HG03045 (cell line): ENCODE measurements at regions not wholly inside any gene's neighbourhood (a gene's known extent, or its start where the extent isn't known, plus 50 kb on each side); places are given as distances from the start of the nearest gene placed in this dataset.
"Not testable (repeated sequence)": the region's sequence is repeated elsewhere in the genome, so short reads cannot be mapped to it uniquely, and the experiment has no call there.

Experiments
- ATAC-seq: cut with Tn5 transposase; IDR thresholded peaks from one replicate; pipeline ENCODE4 v1.9.1; 2021; ENCODE audit warnings: mild to moderate bottlenecking, moderate library complexity; ENCODE audit not compliant: unreplicated experiment

DNA sequence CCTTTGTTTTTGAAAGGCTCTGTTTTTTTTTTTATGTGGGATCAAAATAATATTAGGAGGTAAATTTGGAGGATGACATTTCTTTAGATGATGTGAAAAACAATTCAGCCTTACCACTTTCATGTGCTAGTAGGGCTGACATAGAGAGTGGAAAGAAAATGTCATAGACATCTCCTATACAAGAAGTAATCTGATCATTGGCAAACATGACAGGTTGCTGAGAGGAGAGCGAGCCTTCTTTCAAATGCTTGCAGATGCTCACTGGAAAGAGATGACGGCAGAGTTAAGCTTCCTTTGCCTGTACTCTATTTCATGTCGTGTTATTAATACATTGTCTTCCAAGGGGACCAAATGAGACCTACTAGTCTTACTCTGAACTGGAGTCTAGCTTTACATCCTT lies 160.1 kb upstream of the DAP start:
- no peak for ATAC-seq

DNA sequence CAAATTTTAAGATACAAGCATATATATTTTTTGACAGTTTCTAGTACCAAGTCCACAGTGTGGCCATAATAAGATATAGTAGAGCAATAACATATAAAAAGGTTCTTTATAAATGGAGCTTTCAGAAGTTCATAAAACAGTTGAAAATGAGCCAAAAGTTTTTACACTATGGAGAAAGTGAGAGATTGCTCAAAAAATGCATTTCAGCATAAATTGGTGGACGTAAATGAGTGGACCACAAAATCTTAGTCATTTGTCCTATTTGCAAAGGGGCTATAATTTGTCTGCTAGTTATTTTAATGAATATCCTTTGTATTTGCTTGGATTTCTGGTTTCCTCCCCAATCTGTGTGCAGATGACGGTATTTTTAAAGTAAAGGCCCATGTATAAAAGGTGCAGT lies 159.4 kb upstream of the DAP start:
- ATAC-seq: no peak

DNA sequence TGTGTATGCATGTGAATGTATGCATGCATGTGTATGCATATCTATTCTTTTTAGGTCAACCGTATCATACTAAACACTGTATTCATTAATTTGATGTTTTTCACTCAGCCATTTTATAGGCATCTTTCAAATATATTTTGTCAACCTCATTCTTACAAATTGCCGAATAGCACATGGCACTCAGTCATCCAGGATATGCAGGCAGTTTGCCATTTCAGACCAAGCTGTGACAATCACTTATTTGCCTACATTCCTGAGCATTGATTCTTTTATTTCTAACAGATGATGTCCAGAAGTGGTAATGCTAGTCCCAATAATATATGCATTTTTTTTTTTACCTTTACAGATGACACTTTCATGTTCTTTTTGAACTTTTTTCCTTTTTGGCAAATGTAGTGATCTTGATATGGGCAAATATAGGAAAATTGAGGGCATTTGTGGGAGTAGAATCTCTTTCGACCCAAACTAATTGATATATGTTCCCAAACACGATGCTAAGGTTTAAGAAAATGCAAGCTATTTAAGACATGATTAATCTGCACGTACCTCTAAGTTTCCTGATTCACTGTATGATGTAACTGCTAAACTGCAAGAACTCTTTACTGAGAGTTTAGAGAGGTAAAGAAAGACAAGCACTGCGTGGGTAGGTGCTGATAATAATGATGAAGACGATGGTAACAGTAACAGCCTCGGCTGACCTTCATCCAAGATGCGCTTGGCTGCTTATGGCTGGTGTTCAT lies 153.9 kb upstream of the DAP start:
- ATAC-seq: no peak

DNA sequence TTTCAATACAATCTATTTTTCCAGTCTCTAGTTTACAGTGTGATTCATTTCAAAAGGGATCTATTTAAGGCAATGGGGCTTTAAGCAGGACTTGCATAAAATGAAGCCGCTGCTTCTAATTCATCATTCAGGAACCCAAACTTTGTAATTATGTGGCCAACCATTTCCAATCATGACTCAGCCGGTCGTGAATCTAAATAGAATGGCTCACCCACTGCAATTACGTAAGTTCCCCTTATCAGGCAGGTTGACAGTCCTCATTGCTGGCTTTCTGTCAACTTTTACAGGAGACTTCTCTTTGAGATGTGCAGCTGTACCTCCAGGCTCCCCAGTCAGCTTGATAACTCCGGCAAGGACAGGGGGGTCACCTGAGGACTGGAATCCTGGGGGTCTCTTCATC lies 152.8 kb upstream of the DAP start:
- no peak for ATAC-seq

DNA sequence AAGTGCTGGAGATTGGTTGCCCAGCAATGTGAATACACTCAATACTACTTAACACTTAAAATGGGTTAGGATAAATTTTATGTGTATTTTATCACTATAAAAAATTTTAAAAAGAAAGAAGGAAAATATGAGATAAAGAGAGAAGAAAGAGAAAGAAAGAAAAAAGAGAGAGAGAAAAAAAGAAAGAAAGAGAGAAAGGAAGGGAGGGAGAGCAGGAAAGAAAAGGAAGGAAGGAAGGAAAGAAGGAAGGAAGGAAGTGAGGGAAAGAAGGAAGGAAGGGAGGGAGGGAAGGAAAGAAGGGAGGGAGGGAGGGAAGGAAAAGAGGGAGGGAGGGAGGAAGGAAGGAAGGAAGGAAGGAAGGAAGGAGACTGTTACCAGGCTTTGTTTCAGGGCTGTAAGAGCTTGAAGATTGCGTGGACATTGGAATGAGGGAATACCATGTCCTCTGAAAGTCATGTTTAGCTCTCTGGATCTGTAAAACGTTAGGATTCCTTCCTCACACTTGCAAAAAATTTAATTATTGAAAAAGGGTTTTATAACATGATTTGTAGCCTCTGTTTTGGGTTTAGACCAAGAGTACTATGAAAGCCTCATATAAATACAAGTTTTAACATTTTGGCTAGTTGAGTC lies 152.3 kb upstream of the DAP start:
- no peak for ATAC-seq

DNA sequence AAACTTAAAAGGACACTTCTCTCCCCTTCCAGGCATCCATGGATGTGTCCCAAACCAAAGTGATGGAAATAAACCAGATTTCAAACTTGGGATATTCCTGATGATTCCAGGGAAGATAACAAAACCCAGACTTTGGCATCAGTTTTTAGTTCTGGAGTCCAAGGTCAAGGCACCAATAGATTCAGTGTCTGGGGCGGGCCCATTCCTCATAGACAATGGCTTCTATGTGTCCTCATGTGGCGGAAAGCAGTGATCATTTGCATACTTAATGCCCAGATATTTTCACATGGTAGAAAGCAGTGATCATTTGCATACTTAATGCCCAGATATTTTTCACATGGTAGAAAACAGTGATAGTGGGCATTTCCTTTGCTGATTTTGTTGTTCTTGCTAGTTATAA lies 151.4 kb upstream of the DAP start:
- no peak for ATAC-seq

DNA sequence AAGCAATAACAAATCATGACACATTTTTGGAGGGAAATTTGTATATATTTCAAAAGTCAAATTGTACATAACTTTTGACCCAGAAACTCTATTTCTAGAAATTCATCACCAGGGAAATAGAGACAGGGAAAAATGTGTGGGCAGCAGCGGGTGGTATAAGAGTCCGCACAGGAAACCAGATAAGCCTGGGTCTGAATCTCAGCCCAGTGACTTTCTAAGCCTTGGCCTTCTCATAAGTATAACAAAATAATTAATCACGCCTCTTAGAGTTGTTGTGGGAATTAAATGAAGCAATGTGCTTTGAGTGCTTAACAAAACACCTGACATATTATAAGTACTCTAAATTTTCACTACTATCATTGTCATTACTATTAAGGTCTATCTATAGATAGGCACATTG lies 149.2 kb upstream of the DAP start:
- ATAC-seq: no peak

DNA sequence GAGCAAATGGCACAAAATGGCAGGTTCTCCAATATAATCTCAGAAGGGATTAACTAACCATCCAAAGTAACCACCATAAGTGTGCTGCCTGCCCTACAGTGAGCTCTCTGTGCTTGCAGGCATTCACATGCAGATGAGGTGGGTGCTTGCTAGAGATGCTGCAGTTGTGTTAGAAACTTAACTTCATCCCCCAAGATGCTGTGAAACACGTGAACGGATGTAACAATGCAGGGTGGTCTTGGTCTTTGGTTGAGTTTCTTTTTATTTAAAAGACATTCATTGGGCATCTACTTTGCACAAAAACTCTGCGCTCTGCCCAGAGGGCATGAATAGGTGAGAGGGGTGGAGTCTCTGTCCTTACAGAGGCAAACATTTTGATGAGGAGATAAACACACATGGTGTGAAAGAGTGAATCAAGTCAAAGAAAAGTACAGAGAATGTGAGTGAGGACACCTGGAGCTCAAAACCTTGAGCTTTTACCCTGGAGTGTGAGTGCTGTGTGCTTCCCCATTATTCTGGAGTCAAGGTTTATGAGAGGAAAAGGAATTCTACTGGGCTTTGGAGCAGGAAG lies 143.9 kb upstream of the DAP start:
- ATAC-seq: no peak

DNA sequence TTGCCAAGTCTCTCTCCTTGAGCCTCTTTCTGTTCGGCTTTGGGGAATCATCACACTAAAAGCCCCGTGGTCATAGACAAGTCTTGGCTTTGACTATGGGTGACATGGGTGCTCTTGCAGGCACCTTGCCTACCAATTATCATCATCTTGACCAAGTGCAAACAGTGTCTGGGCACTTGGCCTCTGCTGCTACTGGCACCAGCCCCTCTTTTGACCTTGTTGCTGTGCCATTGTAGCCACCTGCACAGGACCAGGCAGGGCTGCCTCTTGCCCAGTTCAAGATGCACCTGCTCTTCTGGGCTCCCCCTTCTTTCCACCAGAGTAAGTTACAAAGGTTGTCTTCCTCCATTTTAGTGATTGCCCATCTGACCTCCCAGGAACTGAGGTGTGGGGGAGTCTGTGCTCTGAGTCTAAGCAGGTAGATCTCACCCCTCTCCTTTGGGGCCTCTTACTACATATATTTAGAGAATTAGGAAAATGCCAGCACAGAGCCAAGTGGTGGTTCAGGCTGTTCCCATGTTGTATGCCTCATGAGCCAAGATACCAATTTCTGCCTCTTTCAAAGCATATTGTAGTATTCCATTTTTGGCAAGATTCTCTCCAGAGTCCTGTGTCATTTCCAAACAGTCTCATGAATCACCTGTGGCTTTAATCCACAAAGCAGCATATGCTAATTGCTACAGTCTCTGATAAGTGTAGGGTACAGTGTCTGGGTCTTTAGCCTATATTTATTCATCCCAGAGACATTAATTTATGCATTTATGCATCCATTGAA lies 142.9 kb upstream of the DAP start:
- ATAC-seq: no peak

DNA sequence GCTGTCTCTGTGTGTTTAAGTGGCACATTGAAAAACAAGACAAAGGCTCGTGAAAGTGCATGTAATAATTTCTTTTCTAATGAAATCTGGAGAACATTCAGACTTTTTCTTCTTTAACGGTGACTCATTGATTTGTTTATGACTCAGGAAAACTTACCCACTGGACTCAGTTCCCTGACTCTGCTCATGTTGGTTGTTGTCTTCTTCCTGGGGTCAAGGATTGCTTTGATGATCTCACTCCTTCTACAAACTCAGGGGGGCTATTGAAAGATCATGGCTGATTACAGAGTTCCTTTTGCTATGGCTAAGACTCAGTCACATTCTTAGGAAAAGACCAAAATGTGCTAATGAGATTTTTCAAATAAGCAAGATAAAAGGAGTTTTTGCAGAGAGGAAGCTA lies 141.1 kb upstream of the DAP start:
- ATAC-seq: no peak

DNA sequence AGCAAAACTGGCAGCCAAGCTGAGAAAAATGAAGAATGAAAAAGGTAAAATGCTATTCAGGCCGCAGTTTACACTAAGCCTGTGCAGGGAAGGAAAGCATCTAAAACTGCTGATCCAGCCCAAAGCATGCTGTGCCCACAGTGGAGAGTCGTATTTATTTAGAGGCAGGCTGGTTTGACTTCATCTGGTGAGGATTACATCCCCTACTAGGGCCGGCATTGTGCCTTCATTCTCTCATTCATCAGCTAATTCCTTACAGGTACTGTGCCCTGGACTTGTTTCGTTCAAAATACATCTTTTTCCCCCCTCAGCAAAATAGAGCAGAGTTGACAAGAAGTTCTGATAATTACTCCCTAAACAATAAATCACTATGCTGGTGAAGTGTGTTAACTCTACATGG lies 137.5 kb upstream of the DAP start:
- no peak for ATAC-seq

DNA sequence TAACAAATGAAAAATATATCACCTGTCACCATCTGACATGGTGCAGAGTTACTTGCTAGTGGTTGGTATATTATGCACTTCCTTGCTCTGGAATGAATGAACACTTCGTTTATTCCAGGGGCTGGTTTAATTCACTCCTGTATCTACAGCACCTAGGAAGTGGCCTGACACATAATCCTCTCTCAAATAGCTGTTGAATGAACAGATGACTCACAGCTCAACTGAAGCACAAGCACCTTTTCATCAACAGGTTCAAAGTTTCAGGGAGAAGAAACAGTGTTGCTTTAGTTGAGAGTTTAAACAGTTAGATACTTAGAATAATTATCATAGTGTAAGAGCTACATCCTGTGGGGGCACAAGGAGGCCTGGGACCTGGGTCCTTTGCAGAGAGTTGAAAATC lies 135.0 kb upstream of the DAP start:
- ATAC-seq: no peak

DNA sequence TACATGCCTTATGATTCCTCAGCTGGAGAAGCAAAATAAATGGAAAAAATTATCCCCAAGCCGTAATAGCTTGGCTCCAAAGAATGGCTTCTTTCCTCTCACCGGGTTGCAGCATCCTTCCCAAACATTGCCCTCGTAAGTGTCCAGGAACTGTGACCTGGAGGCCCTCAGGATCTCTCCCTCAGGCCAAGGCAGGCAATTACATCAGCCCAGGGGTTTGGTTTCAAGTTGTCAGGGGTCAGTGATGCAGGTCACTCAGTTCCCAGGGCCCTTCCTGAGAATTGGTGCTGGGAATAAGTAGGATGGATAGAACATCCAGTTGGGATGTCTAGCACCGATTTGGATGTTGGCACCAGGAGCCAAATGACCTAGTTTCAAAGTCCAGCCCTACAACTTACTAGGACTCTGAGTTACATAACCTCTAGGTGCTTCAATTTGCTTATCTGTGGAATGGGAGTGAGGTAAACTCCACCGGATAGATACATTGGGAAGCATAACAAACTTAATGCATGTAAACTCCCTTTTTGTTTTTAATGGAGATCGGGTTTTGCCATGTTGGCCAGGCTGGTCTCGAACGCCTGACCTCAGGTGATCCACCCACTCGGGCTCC lies 133.5 kb upstream of the DAP start:
- ATAC-seq: no peak

DNA sequence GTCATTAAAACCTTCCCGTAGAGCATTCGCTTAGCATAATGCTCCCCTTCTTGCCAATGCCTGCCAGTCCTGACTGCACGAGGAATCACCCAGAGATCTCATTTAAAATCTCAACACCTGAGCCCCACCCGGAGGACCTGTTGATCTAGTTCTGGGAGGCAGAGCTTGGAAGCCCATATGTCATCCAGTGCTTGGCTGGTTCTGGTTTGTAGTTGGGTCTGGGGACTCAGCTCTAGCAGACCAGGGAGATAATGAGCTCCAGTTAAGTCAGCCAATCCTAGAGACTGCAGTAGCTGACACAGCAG lies 131.8 kb upstream of the DAP start:
- ATAC-seq: no peak

DNA sequence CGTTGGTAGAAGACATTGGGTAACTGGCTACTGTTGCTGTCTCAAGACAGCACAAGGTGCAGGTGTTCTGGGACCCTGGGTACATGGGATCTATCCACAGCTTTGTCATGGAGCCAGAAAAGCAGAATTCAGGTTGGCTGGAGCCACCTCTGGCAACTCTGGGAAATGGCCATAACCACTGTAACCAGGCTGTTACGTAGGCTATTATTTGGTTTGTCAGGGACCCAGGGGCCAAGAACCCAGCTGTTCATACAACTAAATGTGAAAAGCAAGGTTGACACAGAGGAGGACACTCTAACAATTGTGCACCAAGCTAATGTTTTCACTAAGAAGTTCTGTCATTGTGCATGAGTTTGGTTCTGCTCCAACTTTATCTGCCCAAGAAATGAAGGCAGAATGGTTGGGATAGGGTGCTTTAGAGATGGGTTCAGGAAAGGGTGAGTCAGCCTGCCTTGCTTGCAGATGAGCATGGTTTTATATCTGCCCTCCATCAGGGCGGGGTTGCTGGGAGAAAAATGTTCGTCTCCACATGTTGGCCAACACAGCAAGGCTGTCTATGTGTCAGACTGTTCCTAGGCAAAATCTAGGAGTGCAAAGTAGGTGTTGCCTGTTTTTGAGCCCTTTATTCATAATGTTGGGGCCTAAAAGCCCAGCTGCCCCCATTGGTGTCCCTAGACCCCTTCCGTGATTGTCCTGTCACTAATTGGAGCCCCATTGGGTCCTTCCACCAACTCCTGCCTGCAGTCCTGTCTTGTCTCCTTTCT lies 131.3 kb upstream of the DAP start:
- no peak for ATAC-seq

DNA sequence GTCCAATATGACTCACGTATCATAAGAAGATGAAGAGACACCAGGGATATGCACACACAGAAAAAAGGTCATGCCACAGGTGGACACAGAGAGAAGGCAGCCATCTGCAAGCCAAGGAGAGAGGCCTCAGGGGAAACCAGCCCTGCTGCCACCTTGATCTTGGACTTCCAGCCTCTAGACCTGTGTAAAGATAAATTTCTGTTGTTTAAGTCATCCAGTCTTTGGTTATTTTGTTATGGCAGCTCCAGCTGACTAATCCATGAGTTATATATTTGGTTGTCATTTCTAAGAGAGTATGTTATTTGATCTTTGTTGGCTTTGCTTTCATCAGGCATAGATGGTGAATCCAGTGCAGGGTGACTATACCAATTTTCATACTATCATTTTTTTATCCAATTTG lies 130.2 kb upstream of the DAP start:
- no peak for ATAC-seq

DNA sequence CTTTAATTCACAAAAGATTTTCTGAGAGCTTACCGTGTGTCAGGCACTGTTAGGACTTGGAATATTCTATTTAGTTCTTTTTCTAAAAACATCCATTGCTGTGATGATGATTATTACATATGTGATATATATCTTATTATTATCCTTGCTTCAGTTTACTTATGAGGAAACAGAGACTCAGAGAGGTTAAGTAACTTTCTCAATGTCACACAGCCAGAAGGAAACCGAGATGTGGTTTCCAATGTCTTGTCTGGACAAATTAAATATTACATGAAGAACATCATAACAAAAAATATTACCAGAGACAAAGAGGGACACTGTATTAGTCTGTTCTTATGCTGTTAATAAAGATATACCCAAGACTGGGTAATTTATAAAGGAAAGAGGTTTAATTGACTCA lies 125.5 kb upstream of the DAP start:
- no peak for ATAC-seq

DNA sequence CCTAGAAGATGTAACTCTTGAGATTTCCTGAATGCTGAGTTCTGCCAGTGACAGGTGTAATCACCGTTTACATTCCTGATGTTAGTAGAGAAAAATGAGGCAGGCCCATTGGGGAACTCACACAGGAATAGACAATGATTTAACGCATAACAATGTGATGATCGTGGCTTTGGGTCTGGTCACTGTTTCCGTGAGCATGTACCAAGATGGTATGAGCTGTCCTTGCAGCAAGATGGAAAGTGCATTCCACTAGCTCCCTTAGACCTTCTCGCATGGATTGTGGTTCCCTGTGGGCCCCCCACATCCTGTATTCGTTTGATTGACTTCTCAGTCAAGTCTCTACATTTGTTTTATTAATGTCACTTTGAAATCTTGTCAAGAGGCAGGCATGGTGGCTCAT lies 124.0 kb upstream of the DAP start:
- ATAC-seq: no peak

DNA sequence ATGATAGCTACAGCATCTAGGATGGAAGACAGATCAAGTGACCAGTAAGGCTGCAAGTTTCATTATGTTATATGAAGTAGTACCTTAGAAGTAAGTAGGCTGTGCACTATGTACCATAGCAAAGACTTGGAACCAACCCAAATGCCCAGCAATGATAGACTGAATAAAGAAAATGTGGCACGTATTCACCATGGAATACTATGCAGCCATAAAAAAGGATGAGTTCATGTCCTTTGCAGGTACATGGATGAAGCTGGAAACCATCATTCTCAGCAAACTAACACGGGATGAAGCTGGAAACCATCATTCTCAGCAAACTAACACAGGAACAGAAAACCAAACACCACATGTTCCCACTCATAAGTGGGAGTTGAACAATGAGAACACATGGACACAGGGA lies 122.9 kb upstream of the DAP start:
- ATAC-seq: not testable (repeated sequence)

DNA sequence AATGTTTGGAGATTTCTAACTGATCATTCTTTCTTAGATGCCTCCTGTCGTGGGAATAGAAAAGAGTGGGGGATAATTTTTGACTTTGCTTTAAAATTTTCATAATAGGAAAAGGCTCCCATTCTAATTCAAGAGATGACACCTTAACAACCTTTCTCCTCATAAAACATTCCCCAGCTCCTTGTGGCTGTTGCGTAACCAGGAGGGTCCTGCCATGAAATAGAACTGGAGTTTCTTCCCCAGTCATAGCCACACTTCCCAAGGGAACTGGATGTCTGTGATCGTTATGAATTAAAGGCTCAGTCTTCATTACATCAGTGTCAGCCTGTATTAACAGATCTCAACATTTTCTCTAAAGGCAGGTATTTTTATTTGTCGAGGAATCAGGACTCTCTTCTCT lies 119.9 kb upstream of the DAP start:
- ATAC-seq: no peak

DNA sequence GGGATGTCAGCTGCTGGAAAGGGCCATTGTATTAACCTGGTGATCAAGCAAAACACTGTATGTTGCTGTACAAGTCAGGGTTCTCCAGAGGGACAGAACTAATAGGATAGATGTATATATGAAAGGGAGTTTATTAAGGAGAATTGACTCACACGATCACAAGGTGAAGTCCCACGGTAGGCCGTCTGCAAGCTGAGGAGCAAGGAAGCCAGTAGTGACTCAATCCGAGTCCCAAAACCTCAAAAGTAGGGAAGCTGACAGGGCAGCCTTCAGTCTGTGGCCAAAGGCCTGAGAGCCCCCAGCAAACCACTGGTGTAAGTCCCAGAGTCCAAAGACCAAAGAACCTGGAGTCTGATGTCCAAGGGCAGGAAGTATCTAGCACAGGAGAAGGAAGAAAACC lies 116.0 kb upstream of the DAP start:
- not testable (repeated sequence) for ATAC-seq
